Right kidney (tissue), 1 donor: ENCODE measurements at regions not wholly inside any gene's neighbourhood (a gene's known extent, or its start where the extent isn't known, plus 50 kb on each side); places are given as distances from the start of the nearest gene placed in this dataset.
"Not testable (repeated sequence)": the region's sequence is repeated elsewhere in the genome, so short reads cannot be mapped to it uniquely, and the experiment has no call there.

Experiments
- DNase-seq: peaks from one replicate; pipeline ENCODE4 v3.0.0-alpha.2; 2016

- no peak for DNase-seq
These were observed 464.3 kb downstream of the GADD45G start for GRCh38 chr9:90069085-90069484.

GRCh38 chr9:90070056-90070455, 465.2 kb downstream of the GADD45G start:
- DNase-seq: no peak

GRCh38 chr9:90070469-90070868, 465.7 kb downstream of the GADD45G start:
- DNase-seq: no peak

GRCh38 chr9:90070931-90071660, 466.3 kb downstream of the GADD45G start:
- DNase-seq: peak; percentile 19

- no peak for DNase-seq
These were observed 468.6 kb downstream of the GADD45G start for GRCh38 chr9:90073186-90073945.

- DNase-seq: no peak
These were observed 469.6 kb downstream of the GADD45G start for GRCh38 chr9:90074316-90074962.

GRCh38 chr9:90077598-90077997, 472.8 kb downstream of the GADD45G start:
- DNase-seq: not testable (repeated sequence)

- DNase-seq: no peak
These were observed 474.2 kb downstream of the GADD45G start for GRCh38 chr9:90078988-90079421.

- no peak for DNase-seq
These were observed 480.8 kb downstream of the GADD45G start for GRCh38 chr9:90085633-90086032.

GRCh38 chr9:90086101-90086511, 481.3 kb downstream of the GADD45G start:
- DNase-seq: no peak

GRCh38 chr9:90088434-90088833, 483.6 kb downstream of the GADD45G start:
- DNase-seq: no peak

- DNase-seq: no peak
These were observed 484.0 kb downstream of the GADD45G start for GRCh38 chr9:90088856-90089255.

GRCh38 chr9:90090997-90091396, 486.2 kb downstream of the GADD45G start:
- no peak for DNase-seq

GRCh38 chr9:90092508-90092907, 487.7 kb downstream of the GADD45G start:
- DNase-seq: no peak

- DNase-seq: peak; percentile 40
These were observed 490.9 kb downstream of the GADD45G start for GRCh38 chr9:90095682-90096081.

- no peak for DNase-seq
These were observed 492.4 kb downstream of the GADD45G start for GRCh38 chr9:90097237-90097636.

GRCh38 chr9:90098408-90098807, 493.6 kb downstream of the GADD45G start:
- DNase-seq: no peak

GRCh38 chr9:90099262-90099963, 494.6 kb downstream of the GADD45G start:
- peak; percentile 26 for DNase-seq

GRCh38 chr9:90100014-90100413, 495.2 kb downstream of the GADD45G start:
- no peak for DNase-seq

GRCh38 chr9:90102292-90102901, 497.6 kb downstream of the GADD45G start:
- peak; percentile 41 for DNase-seq

GRCh38 chr9:90103771-90104170, 499.0 kb downstream of the GADD45G start:
- DNase-seq: no peak

- no peak for DNase-seq
These were observed 501.0 kb downstream of the GADD45G start for GRCh38 chr9:90105773-90106172.
